HG02759 (cell line): ENCODE measurements at regions not wholly inside any gene's neighbourhood (a gene's known extent, or its start where the extent isn't known, plus 50 kb on each side); places are given as distances from the start of the nearest gene placed in this dataset.
A peak's percentile ranks its signal among the peaks of the same experiment; 100 is the strongest.

Experiments used
- ATAC-seq: cut with Tn5 transposase; IDR thresholded peaks from one replicate; pipeline ENCODE4 v1.9.1; 2021; ENCODE audit warnings: mild to moderate bottlenecking, moderate library complexity; ENCODE audit not compliant: unreplicated experiment

- ATAC-seq = no peak
Observed at GRCh38 chr5:174229514-174230370, 184.2 kb downstream of the NSG2 start.

DNA sequence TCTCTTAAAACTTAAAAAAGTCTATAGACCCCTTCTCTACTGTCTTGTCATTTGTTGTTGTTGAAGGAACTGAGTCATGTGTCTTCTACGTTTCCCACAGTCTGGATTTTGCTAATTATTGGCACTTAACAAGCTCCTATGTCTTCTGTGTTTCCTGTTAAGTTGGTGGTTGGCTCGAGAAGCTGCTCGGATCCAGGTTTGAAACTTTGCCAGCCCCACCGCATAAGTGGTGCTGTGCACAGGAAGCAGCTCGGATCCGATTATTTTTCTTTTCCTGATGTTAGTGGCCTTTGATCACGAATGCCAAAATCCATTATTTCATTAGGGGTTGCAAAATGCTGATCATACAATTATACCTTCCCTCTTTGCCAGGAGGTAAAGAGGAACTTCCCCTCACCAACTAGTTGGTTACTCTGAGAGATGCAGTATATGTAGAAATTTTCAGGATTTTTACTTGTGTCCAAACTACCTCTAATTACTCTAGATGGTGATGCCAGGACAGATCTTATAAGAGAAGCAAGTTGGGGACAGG, 186.5 kb downstream of the NSG2 start:
- no peak for ATAC-seq

DNA sequence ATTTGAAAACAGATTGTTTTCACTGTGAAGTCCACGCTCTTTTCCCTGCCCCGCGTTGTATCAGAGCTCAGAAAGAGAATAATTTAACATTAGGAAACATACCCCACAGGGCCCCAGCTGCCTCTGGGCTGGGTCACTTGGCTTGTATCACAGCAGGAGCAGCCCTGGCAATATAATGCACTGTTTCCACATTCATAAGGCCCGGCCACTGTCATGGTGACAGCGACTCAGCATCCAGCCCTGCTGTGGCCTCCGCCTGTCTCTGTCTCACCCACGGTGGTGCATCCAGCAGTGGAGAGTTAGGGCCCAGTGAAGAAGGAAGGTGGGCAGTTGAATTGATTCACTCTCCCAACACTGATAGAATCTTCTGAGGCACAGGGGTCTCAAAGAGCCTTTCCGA, 188.9 kb downstream of the NSG2 start:
- no peak for ATAC-seq

- no peak for ATAC-seq
Observed at GRCh38 chr5:174235221-174236011, 189.9 kb downstream of the NSG2 start.

DNA sequence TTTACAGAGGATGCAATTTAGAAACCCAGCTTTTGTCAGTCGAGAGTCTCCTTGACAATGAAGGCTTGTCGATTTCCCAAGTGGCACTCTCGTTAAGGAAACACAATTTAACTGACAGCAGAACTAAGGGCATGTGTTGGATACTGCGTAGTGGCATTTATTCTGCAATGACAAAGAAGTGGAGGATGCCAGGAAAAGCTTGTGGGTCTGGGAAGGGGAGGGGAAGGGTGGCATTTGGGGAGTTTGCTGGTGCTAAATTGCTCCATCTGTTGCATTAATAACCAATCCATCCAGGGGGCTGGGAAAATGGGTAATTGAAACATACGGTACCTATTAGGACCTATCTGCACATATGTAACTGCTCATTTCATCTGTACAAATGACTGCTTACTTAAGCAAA, 190.6 kb downstream of the NSG2 start:
- no peak for ATAC-seq

- no peak for ATAC-seq
Observed at GRCh38 chr5:174239718-174240117, 194.2 kb downstream of the NSG2 start.

GRCh38 chr5:174242573-174242972, 197.1 kb downstream of the NSG2 start:
- ATAC-seq = no peak

DNA sequence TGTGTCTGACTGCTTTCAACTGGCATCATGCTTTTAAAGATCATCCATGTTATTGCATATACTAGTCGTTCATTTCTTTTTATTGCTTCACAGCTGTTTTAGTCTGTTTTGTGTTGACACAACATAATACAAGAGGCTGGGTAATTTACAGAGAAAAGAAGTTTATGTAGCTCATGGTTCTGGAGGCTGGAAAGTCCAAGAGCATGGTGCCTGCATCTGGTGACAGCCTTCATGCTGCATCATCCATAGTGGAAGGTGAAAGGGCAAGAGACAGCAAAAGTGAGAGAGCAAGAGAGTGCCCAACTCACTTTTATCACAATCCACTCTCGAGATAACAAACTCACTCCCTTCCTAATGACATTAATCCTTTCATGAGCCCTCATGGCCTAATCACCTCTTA, 198.4 kb downstream of the NSG2 start:
- ATAC-seq = no peak

DNA sequence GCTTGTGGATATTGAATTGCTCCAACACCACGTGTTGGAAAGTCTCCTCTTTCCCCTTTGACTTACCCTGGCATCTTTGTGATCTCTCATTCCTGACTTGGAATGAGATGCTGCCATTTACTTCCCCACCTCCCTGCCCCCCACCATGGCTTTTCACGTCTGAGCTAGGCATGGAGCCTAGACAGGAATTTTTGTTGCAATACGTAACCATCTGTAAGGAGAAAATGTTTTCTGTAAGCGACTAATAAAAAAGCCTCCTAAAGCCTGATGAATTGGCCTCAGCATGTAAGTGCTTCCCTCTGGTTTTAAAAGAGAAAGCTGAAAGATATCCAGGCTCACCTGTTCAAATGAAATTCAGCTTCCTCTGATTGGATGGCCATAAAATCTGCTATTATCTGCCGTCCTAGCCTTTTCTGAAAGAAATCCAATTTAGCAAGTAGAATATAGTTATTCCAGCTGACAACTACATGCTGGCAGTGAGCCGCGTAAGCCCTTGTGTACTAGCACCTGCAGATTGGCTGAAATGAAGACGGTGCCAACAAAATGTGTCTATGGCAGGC, 200.1 kb downstream of the NSG2 start:
- no peak for ATAC-seq

GRCh38 chr5:174246743-174247142, 201.2 kb downstream of the NSG2 start:
- no peak for ATAC-seq

GRCh38 chr5:174247301-174247700, 201.8 kb downstream of the NSG2 start:
- ATAC-seq = no peak

GRCh38 chr5:174251305-174252000, 205.9 kb downstream of the NSG2 start:
- no peak for ATAC-seq

GRCh38 chr5:174252121-174252520, 206.6 kb downstream of the NSG2 start:
- ATAC-seq = no peak

DNA sequence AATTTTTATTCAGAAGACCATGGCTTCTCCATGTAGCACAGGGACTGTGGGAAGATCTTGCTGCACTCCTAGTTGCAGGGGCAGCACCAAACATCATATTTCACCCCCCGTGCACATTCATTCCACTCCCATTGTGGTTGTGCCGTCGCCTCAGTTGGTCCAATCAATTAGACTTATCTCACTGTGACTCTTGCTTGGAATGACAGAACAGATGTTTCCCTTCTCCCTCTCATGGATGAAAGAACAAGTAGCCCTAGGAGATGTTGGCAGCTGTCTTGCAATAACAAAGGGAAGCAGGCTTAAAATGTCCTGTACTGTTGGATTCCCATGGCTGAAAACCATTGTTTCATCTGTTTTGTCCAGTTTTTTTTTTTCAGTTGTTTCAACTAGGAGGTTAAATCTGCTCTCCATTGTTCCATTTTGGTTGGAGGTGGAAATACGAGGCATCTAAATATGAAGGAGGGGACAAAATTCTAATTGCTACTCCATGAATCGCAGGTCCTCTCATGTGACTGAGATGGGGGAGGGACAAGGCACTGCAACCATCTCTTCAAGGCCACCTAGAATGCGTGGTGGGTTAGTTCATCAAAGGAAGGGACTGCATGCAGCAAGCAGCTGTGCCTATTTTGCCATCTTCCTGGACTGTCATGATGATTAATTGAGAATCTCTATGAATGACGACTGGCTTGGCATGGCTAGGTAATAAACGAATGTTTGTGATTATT, 214.4 kb downstream of the NSG2 start:
- ATAC-seq = no peak

DNA sequence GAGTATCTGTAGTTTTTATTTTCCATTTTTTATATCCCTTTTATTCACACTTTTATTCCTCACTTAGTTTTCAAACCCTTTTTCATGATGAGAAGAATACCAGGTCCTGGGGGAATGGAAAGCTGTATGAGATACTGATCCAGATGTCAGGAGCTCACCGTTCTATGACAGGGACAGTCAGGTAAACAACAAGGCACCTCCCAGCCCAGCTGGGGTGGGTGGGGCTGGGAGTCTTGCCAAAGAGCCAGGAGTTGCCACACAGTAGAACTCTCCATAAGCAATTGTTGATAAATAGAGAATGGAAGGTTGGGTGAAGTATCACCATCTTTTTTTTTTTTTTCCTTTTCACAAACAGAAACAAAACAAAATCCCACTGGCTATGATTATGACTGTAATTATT, 225.8 kb downstream of the NSG2 start:
- ATAC-seq = no peak

GRCh38 chr5:174272671-174273070, 227.2 kb downstream of the NSG2 start:
- peak; percentile 4 for ATAC-seq

DNA sequence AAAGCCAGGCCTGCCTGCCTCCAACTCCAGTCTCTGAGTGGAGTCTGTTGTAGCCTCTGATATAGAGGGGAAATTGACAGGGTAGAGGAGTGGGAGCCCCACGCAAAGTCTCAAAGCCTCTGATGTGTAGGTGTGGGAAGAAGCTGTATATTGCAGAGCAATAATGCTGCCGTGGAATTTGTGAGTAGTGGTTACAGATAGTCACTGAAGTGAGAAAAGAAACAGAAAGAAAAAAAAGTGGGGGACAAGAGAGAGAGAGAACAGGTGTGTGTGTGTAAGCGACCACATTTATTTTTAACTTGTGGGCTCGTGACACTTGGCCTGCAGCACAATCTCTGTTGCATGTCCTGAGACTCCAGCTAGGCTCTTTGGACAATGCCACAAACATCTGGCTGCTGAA, 227.8 kb downstream of the NSG2 start:
- peak; percentile 90 for ATAC-seq

- no peak for ATAC-seq
Observed at GRCh38 chr5:174275959-174276358, 230.5 kb downstream of the NSG2 start.

- ATAC-seq = no peak
Observed at GRCh38 chr5:174281089-174281760, 235.7 kb downstream of the NSG2 start.

DNA sequence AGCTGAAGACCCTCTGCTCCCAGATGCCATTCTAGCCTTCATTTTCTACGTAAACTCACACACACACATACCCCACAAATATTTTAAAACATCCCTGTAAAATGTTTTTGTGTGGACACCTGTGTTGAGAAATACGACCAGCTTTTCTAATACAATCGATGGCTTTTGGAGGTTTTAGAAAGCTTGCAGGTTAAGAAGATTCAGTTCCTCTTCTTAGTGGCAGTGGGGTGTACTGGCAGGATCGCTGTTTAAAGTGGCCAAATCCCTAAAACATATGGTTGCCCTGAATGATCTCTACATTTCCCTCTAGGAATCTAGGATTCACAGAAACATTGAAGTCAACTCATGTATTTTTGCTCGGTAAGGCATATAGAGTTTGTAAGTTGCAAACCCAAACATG, 236.3 kb downstream of the NSG2 start:
- ATAC-seq = no peak
